GM19240 (cell line): ENCODE measurements at regions not wholly inside any gene's neighbourhood (a gene's known extent, or its start where the extent isn't known, plus 50 kb on each side); places are given as distances from the start of the nearest gene placed in this dataset.

ENCODE experiments used
- DNase-seq: peaks from one replicate; pipeline ENCODE4 v3.0.0; 2011; ENCODE audit warnings: low spot score; ENCODE audit not compliant: insufficient read length

DNA sequence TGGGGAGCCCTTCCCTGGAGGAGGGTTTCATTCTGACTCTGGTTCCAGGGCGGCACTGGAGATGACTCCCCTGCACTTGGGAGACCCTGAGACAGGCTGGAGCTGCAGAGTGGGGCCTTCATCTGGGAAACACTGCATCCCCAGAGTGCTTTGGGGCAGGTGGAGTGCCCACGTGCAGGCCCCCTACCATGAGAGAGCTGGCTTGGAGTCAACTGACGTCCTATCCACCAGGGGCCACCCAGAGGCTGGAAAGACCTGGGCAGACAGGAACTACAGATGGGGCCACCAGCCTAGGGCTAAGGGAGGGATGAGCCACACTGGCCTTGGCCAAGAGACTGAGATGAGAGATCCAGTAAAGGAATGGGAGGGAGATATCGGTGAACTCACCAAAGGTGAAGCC is 153.8 kb downstream of the ASB1 start:
- no peak for DNase-seq

DNA sequence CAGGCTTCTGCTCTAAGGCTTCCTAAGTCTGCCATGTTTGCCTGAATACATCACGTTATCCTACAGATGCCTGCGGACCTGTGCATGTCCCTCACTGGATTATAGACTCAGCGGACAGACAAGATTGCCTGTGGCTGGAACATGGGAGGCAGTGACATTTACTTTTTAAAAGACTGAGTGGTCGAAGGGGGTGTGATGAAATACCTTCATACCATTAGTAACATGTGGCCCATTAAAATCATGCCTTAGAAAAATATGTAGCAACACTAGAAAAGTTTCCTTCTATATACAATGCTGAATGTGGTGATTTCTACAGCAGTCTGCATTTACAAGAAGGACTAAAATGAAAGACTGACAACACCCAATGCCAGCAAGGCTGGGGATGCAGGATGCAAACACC is 154.4 kb downstream of the ASB1 start:
- DNase-seq, result no peak

DNA sequence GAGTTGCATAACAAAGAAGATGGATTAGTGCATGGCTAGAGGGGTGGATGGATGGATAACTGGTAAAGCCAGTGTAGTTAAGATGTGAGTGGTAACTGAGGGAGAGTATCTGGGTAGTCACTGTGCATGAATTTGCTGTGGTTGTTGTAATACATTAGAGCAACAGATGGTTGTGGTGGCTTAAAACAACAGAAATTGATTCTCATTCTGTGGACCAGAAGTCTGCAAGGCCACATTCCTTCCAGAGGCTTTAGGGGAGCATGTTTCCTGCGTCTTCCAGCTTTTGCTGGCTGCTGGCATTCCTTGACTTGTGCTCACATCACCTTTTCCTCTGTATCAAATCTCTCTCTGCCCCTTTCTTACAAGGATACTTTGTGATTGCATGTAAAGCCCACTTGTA is 155.4 kb downstream of the ASB1 start:
- DNase-seq, result no peak

DNA sequence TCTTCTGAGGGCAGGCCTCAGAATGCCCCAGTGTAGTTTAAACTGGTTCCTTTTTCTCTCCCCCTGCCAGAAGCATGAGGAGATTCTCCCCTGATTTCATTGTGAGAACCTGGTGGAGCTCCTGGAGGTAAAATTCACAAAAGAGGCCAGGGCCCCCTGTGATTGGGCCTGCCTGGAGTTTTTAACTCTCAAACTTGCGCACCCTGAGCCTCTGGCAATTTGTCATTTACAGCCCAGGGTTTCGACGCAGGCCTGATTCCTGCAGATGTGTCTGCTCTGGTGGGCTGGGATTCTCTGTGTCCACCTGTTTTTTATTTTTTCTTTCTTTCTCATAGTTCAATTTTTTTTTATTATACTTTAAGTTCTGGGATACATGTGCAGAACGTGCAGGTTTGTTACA is 157.9 kb downstream of the ASB1 start:
- no peak for DNase-seq

DNA sequence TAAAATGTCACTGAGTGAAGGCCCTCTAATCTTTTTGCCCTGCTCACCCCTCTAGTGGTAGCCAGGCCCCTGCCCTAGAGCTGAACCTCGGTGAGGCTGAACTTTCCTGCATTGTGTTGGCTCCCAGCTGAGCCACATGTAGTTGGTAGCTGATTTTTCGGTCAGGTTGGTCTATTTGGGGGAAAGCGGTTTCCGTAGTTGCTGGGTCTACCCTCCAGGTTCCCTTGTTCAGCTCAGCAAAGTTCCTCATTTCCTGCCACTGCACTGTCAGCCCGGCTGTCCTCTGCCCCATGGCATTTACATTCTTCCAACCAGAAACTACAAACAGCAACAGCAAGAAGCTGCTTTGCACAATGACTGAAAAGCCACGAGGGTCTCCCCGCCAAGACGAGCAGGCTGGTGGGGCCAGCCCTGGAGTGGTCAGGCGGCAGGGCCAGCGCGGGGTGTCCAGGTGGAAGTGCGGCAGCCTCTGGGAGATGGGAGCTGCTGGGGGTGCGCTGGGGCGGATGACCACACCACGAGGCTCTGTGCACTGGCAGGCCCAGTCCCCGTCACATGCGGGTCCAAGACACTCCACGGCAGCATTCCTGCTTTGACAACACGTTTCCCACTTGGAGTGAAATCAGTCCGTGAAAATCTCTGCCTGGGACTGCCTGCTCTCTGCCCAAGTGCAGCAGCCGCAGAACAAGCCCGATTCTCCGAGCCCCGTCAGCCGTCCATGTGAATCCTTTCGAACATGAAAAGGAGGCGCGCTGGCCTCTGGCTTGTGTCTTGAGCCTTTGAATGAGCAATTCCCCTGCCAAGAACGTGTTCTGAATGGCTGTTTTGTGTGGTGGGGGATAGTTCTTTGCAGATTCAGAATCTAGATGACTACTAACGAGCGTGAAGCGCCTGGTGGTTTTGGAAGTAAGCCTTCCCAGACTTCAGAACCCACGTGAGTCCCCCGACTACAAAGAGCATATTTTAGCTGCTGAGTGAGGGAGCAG is 159.4 kb downstream of the ASB1 start:
- no peak for DNase-seq

DNA sequence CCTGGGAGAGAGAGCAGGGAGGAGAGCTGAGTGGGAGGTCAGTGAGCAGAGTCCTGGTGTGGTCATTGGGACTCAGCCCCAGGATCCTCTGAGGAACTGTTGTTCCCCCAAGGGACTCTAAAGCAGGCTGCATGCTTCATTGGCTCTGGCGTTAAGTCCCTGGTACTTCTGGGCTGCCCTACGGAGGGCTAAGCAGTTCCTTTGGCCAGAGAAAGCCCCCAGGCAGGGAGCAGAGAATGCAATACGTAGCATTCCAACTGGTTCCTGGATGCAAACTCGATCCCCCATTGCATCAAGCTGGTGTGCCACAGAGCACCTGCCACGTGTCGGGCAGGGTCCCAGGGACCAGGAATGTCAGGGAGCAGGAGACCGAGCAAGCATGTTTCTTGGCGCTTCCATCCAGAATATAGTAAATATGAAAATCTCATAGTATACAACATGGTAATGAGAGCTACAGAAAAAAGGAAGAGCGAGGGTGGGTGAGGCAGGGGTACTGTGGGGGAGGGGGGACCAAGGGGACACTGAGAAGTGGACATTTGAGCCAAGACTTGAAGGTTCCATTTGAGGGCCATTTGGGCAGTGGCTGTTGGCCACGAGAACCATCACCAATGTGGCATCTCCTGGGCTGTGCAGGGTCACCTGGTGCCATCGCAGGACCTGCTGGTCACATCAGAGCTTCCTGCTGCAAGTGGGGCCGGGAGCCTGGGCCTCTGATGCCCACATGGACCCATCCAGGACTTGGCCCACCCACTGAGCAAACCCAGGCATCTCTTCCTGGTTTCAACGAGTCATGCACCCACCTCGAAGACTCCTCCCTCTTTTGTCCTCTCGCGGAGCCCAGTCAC is 160.4 kb downstream of the ASB1 start:
- no peak for DNase-seq

DNA sequence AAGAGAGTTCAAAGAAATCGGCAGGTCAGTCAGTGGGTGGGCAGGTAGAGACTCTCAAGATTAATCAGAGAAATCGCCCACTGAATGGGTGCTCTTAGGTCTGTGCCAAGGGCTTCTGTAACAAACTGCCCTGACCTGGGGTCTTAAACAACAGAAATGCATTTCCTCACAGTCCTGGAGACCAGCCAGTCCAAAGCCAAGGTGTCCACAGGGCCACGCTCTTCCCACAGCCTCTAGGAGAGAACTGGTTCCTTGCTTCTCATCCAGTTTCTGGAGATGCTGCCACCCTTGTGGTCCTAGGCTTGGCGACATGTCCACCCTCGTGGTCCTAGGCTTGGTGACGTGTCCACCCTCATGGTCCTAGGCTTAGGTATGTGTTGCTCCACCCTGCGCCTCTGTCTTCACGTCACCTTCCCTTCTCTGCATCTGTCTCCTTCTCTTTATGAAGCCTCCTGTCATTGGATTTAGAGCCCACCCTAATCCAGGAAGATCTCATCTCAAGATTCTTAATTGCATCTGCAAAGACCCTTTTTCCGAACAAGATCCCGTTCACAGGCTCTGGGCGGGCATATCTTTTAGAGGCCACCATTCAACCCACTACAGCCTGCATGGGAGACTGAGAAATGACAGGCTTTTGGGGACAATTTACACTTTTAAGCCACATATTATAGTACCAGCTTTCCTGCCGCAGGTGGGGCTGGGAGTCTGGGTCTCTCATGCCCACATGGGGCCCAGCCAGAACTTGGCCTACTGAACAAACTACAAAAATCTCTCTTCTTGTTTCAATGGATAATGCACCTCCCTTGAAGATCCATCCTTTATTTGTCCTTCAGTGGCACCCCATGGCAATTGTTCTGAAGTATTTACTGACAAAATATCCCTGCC is 161.3 kb downstream of the ASB1 start:
- DNase-seq, result no peak

DNA sequence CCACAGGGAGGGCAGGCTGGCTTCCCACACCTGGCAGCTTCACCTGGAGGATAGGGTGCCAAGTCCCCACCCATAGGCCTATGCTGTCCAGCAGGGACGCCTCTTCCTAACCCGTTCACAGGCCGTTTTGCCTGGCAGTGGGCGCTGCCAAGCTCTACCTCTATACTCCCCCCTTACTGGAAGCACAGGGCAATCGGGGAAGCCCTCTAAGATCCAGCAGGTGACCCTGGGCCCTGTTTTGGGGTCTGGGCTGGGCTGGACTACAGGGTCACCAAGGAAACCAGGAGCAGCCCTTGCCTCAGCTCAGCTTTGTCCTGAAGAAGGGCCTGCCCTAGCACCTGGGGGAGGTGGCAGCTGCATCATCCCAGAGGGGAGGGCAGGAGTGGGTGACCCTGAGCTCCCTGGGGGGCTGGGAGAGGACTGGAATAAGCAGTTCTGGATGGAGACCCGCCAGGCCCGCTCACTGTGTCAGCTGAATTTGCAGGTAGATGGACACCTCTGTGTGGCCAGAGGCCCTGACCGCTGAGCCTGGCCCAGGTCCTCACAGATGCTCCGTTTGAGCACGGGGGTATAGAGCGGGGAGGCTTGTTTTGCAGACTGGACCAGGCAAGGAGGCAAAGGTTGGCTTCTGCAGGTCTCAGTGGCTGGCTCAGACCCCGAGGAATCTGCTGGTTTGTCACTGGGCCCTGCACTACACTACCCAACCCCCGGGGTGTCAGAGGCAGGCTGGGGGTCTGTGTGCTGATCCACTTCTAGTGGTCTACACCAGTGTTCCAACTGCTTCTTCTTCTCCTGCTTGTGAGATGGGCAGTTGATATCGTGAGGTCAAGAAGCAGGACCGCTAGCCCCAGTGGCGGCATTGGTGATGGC is 163.1 kb downstream of the ASB1 start:
- no peak for DNase-seq

DNA sequence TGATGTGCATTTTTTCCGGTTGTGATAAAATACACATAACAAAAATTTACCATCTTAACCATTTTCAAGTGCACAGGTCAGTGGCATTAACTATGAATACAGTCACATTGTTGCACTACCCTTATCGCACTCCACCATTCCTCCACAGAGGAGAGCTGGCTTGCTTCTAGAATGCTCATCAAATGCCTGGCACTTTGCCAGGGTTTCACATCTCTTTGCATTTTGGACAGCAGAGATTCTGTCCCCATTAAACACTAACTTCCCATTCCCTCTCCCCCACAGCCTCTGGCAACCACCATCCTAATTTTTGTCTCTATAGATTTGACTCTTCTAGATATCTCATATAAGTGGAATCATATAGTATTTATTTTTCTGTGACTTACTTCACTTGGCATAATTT is 165.0 kb downstream of the ASB1 start:
- no peak for DNase-seq

DNA sequence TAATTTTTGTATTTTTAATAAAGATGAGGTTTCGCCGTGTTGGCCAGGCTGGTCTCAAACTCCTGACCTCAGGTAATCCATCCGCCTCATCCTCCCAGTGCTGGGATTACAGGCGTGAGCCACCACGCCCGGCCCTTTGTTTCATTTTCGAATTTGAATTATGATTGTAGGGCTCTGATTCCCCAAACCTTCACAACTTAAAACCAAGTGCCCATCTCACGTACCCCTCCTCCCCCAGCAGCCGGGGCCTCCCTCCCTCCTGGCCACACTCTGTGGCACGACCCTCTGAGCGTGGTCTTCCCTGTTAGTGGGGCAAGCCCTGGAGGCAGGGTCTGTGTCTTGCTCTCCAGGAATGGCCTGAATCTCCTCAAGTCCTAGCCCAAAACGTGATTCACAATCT is 166.5 kb downstream of the ASB1 start:
- DNase-seq, result no peak

DNA sequence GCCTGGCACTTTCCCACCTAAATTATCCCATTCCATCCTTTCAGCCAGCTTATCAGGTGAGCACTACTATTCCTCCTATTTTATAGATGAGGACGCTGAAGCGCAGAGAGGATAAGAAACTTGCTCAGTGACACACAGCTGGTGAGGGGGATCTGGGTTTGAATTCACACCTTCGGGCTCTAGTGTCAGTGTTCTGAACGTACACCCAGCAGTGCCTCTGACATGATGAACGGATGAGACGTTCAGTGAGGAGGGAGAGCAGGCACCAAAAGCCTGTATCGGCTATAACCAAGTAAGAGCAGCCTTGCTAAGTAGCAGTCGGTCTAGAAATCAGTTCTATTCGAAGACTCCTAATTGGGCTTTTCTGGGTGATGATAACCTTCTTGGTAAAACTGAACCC is 167.0 kb downstream of the ASB1 start:
- DNase-seq, result no peak

DNA sequence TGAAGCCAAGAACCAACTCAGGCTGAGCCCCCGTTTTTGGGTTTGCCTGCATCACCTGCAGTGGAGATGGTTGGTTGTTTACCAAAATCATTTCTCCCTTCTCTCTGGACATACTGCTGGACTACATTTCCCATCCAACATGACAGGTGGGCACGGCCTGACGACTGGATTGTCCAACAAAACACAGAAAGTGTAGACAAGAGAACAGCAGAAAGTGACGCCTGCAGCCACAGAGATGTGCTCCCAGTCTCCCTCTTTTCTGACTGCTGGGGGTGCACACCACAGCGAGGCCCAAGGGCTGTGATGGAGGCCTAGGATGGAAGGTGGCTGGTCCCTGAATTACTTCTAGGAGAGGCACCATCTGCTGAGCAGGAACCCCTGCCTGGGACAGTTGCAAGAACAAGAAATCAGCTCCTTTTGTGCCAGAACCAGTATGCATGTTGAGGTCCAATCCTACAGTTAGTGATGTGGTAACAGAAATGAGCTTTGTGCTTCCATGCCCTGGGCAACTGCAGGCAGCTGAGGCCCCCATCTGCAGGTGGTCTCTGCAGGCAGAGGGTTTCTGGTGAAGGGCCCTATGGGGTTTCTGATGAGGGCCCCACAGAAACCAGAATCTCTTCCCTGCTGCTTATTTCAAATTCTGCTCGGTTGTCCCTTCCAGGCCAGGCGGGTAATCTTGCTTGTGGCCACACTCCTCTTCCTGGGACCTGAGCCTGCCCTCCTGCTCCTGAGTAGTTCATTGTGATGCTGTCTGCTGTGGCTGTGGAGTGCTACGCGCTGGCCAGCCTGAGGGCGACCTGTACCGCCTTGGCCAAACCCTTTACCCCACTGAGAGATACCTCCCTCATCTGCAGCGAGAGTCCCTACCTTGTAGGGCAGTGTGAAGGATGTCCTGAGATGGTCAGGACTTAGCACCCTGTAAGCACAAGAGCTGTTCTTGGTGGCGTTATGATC is 168.3 kb downstream of the ASB1 start:
- no peak for DNase-seq

DNA sequence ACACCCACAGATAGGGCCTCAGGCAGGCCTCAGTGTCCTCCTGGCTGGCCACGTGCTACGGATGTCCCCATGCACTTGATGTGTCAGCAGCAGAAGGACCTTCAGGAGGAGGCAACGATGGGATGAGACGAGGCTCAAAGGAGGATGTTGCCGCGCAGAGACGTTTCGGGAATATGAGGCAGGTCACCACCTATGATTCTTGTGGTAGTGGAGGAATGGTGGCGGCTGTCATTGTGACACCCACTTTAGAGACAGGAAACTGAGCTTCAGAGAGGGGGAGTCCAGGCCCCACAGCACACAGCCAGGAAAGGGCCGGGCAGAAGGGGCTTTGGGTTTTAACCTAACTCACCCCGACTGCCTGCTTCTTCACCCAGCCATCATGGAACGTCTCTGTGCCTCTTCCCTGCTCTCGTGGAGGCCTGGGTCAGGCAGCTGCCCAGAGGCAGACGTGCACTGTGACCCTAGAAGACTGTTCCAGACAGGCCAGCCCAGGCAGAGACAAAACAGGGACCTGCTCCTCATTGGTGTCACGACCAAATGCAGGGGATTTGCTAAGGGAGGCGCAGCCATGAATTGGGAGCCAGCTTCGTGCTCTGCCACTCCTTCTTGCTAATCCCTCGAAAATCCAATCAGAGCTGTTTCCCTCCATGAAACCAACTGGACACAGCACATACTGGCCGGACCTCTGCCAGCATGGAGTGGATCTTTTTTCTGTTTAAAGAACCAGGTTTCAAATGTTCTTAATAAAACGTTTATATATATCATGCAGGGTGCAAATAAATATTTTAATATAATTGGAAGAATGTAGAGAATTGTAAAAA is 169.2 kb downstream of the ASB1 start:
- no peak for DNase-seq

DNA sequence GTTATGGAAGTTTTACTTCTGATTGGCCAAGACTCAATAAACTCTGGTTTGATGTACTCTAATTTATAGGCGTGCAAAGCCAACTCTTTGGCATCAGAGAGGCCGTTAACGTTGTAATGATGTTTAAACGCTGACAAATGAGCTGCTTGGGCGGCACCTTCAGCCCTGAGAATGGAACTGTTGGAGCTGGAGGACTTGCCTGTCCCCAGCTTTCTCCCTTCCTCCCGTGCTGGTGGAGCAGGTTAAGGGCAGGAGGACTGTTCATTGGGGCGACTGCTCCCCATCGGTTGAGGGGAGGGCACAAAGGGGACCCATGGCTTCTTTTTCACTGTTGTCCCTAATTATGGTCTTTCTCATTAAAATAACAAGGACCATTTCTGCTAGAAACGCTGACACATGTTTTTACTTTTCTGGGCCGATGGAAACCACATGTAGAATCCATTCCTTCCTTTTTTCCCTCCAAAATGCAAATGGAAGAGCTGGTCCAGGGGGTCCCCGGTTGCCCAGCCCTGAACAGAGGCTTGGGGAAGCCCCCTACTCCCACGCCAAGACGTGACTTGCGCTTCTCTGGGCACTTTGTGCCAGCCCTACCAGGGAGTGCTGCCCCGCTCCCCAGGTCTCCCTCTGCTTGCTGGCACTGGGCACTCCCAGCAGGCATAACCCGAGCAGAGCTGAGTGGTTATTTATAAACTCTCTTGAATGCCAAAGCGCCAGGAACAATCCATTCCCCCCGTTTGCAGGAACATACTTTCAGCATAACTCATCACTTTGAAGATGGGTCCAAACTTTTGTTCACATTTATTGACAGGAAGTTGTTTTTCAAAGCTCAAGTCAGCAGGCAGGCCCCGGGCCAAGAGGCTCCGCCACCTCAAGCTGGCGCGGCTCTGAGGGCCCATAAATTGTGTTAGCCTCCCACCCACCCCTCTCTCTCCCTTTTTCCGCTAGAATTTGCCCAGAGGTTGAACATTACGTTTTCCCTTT is 170.1 kb downstream of the ASB1 start:
- DNase-seq, result no peak

DNA sequence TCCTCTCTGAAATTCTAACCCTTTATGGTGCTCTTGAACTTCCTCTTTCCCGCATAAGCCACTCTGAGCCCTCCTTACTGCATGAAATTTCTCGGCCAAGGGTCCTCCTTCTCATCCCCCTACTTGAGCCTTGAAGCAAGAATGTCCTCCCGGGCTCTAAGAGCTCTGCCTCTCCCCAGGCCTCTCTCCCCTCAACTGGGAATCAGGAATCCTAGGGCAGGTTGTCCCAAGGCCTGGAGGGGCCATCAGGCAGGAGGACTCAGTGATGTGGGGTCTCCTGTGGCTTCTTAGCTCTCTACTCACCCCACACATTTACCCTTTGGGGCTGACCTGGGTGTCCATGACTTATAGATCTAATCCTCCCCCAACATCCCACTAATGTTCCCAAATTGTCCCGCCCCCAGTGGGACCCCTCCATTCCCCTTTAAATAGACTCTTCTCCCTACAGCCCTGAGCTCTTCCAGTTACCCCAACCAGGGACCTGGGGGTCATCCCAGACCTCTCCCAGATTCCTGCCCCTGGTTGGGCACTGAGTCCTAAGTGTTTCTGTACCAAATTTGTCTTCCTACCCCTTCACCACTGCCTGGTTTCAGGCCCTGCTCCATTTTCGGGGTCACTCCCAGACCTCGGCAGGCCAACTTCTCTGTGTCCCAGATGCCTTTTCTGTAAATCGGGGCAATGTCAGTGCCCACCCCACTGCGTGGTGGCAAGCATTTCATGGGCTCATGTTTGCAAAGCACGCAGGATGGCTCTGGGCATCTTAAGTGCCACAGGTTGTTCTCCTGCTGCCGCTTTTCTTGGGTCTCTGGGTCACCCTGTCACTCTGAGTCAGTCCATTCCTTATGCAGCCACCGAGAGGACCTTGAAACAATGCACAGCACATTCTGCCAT is 171.2 kb downstream of the ASB1 start:
- DNase-seq, result no peak
